Osteoblast (primary cell): ENCODE measurements at regions not wholly inside any gene's neighbourhood (a gene's known extent, or its start where the extent isn't known, plus 50 kb on each side); places are given as distances from the start of the nearest gene placed in this dataset.
A peak's percentile ranks its signal among the peaks of the same experiment; 100 is the strongest.

Experiments
- DNase-seq: peaks from one replicate; pipeline ENCODE4 v3.0.0; 2011; ENCODE audit warnings: low spot score, mixed read lengths; ENCODE audit not compliant: insufficient read length; ENCODE audit errors: missing footprints
- H2AFZ ChIP-seq: 2 replicates; pipeline ENCODE4 v1.6.0; 2011; ENCODE audit warnings: mild to moderate bottlenecking, low read length
- H3K27ac ChIP-seq: 2 replicates; pipeline ENCODE4 v1.5.1; 2011; ENCODE audit warnings: mild to moderate bottlenecking, low read depth, low read length, moderate library complexity
- H3K27me3 ChIP-seq: 2 replicates; pipeline ENCODE4 v1.6.0; 2012; ENCODE audit warnings: mild to moderate bottlenecking, control low read depth, inconsistent platforms, low read length, moderate library complexity; ENCODE audit not compliant: insufficient read depth
- H3K36me3 ChIP-seq: 2 replicates; pipeline ENCODE4 v1.5.1; 2011; ENCODE audit warnings: mild to moderate bottlenecking, low read length, control low read depth, moderate library complexity; ENCODE audit not compliant: insufficient read depth
- H3K4me1 ChIP-seq: 2 replicates; pipeline ENCODE4 v1.5.1; 2011; ENCODE audit warnings: mild to moderate bottlenecking, low read length, control low read depth, moderate library complexity; ENCODE audit not compliant: insufficient read depth
- H3K4me2 ChIP-seq: 2 replicates; pipeline ENCODE4 v1.6.0; 2011; ENCODE audit warnings: mild to moderate bottlenecking, low read length; ENCODE audit not compliant: insufficient read depth
- H3K4me3 ChIP-seq: fragments of 200-600 bp; sonication (generic); 3 replicates; pipeline ENCODE4 v1.5.1; 2012; ENCODE audit warnings: mild to moderate bottlenecking, low read length, inconsistent platforms; ENCODE audit not compliant: insufficient read depth
- H3K79me2 ChIP-seq: 2 replicates; pipeline ENCODE4 v1.6.0; 2012; ENCODE audit warnings: mild to moderate bottlenecking, low read length, control low read depth, inconsistent platforms; ENCODE audit not compliant: insufficient read depth
- H3K9me3 ChIP-seq: 2 replicates; pipeline ENCODE4 v1.5.1; 2011; ENCODE audit warnings: low read depth, low read length, control low read depth
- H4K20me1 ChIP-seq: 2 replicates; pipeline ENCODE4 v1.6.0; 2012; ENCODE audit warnings: mild to moderate bottlenecking, low read length, control low read depth; ENCODE audit not compliant: insufficient read depth
- TF ChIP-seq, protein P1 (sequence below): IDR thresholded peaks from 2 replicates; pipeline ENCODE4 v1.5.1; 2011; ENCODE audit warnings: mild to moderate bottlenecking, low read depth, low read length, moderate library complexity; ENCODE audit errors: extremely low read depth

DNA sequence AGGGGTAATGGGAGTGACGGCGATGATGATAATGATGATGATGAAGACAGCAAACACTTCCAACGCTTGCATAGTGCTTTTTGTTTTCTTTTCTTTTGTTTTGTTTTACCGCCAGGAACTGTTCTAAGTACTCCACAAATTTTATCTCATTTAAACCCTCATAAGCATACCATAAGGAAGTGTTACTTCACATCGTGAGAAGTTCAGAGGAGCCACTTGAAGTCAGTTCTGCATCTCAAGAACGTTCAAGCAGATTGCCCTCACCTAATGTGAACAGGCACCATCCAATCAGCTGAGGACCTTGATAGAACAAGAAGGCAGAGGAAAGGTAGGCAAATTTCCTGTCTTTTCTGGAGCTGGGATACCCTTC is 104.1 kb downstream of the LSM3 start:
- Histone ChIP-seq H3K4me3 (no peak overlapping the region), H3K9me3 (no peaks in the 10 kb centered on the region), H2AFZ (no peak overlapping the region), H3K4me1 (peaks cover 4% of the 10 kb centered on the region), H3K27ac (no peak overlapping the region), H4K20me1 (no peaks in the 10 kb centered on the region), H3K79me2 (no peaks in the 10 kb centered on the region), H3K4me2 (no peak overlapping the region), H3K27me3 (peaks cover 9% of the 10 kb centered on the region), H3K36me3 (no peaks in the 10 kb centered on the region)
- DNase-seq, result peak; percentile 55
- TF ChIP-seq, protein P1, sequence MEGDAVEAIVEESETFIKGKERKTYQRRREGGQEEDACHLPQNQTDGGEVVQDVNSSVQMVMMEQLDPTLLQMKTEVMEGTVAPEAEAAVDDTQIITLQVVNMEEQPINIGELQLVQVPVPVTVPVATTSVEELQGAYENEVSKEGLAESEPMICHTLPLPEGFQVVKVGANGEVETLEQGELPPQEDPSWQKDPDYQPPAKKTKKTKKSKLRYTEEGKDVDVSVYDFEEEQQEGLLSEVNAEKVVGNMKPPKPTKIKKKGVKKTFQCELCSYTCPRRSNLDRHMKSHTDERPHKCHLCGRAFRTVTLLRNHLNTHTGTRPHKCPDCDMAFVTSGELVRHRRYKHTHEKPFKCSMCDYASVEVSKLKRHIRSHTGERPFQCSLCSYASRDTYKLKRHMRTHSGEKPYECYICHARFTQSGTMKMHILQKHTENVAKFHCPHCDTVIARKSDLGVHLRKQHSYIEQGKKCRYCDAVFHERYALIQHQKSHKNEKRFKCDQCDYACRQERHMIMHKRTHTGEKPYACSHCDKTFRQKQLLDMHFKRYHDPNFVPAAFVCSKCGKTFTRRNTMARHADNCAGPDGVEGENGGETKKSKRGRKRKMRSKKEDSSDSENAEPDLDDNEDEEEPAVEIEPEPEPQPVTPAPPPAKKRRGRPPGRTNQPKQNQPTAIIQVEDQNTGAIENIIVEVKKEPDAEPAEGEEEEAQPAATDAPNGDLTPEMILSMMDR, result no peak

DNA sequence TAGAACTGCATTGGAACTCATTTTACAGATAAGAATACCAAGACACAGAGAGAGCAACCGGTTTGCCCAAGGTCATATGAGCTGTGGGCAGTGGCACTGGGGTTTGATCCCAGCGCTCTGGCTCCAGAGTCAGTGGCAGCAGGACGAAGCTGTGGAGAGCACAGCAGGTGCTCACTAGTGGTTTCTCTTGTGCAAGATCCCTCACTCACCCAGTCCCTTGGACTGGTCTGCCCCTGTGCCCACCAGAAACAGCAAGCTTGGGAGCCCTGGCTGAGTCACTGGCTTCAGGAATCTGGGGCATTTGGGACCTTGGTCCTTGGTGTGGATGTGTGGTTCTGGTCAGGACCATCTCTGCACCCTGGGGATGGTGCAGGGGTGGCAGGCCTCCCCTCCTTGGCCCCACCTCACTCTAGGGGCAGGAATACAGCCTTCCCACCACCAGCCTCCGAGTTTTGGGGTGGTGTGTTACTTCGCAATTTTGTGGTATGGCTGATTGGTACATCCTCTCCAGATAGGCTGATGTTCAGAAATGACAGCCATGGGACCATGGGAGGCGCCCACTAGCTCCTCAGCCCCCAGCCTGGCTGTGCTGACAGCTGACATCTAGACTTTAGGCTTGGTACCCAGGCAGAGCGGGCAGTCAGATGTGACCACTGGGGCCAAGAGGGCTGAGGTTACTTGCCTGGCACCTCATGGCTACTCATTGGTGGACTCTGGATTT is 104.6 kb downstream of the LSM3 start:
- Histone ChIP-seq H3K4me2 (no peak overlapping the region), H3K27me3 (peaks cover 9% of the 10 kb centered on the region), H3K79me2 (no peaks in the 10 kb centered on the region), H3K4me1 (peaks cover 4% of the 10 kb centered on the region), H3K9me3 (no peaks in the 10 kb centered on the region), H3K4me3 (no peak overlapping the region), H4K20me1 (no peaks in the 10 kb centered on the region), H3K27ac (no peak overlapping the region), H3K36me3 (no peaks in the 10 kb centered on the region), H2AFZ (no peak overlapping the region)
- peak; percentile 72 for DNase-seq
- TF ChIP-seq, protein P1, result no peak

DNA sequence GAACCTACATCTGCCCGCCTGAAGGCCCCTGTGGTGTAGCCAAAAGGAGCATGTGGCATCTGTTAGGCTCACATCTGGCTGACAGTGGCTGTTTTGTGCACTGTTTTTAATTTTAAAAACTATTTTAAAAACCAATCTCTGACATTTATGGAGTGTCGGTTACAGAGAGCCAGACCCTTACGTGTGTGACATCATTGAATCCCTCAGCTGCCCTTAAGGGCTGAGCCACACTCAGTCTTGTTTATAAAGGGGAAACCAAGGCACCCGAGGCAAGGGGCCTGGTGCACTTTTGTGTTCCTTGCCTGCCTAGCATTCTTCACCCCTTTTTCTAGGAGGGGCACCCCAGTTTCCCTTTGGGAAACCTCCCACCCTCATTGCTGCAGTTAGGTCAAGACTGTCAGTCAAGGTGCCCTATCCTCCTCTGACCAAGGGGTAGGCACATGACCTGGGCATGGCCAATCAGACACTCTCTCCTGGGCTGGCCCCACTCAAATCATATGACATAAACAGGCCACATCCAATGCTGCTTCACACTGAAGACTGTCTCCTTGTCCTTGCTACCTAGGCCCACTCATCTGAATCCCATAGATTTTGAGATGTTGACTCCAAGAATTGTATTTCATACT is 105.3 kb downstream of the LSM3 start:
- Histone ChIP-seq H3K27ac (no peak overlapping the region), H3K9me3 (no peaks in the 10 kb centered on the region), H4K20me1 (no peaks in the 10 kb centered on the region), H3K36me3 (no peaks in the 10 kb centered on the region), H3K4me1 (no peaks in the 10 kb centered on the region), H3K79me2 (no peaks in the 10 kb centered on the region), H3K4me3 (no peak overlapping the region), H3K27me3 (peaks cover 9% of the 10 kb centered on the region), H3K4me2 (no peak overlapping the region), H2AFZ (no peak overlapping the region)
- DNase-seq, result peak; percentile 27
- TF ChIP-seq, protein P1, result no peak

DNA sequence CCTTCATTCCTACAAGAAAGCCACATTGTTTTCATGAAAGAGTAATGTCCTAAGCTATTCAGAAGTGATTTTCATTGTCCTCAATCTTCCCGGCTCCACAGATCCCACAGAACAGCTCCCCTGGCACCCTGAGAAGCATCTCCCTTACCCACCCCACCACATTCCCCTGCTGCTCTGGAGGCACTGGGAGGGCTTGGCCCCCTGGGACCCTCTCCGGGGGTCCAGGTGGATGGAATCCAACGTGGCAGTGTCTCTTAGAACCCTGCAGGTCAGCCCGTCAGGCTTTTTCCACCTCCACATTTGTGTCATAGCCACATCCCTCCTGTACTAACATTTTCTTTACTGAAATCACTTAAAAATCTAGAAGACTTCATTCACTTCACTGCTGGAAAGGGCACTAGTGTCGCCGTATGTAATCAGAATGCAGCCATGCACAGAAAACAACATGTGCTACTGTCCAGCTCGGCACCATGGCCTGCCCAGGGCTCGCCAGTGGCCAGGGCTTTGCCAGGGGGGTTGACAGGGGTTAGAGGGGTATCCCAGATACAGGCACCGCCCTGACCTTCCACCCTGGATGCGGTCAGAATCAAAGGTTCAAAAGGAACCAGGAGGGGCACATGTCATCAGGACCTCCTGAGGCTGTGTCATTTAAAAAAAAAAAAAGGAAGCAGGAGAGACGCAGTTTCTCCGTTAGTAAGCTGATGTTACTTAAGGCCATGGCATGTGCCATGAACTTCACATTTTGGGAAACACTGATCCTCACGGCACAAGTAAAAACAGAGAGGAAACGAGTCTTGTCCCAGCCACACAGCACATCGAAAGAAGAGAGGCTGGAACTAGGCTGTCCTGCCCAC is 106.3 kb downstream of the LSM3 start:
- peak; percentile 73 for DNase-seq
- peaks cover 5% of the 10 kb centered on the region for H3K27me3 ChIP-seq
- H3K79me2 ChIP-seq, result no peaks in the 10 kb centered on the region
- no peaks in the 10 kb centered on the region for H3K36me3 ChIP-seq
- H2AFZ ChIP-seq, result no peak overlapping the region
- TF ChIP-seq, protein P1, result no peak
- no peaks in the 10 kb centered on the region for H3K9me3 ChIP-seq
- H3K4me3 ChIP-seq, result no peak overlapping the region
- H3K27ac ChIP-seq, result no peak overlapping the region
- H3K4me2 ChIP-seq, result no peak overlapping the region
- H4K20me1 ChIP-seq, result no peaks in the 10 kb centered on the region
- no peaks in the 10 kb centered on the region for H3K4me1 ChIP-seq
